Neural crest cell (in vitro differentiated cells): ENCODE measurements at regions not wholly inside any gene's neighbourhood (a gene's known extent, or its start where the extent isn't known, plus 50 kb on each side); places are given as distances from the start of the nearest gene placed in this dataset.

Experiments used
- DNase-seq: peaks from one replicate; pipeline ENCODE4 v3.0.0; 2021; ENCODE audit warnings: low read depth, mixed read lengths, low spot score
- H3K27ac Mint-ChIP-seq: one replicate; pipeline ENCODE4 v1.8.0; 2021; ENCODE audit warnings: mild to moderate bottlenecking, mixed read lengths; ENCODE audit not compliant: unreplicated experiment
- H3K27me3 Mint-ChIP-seq: 2 replicates; pipeline ENCODE4 v1.8.0; 2021; ENCODE audit warnings: low read depth, mild to moderate bottlenecking, mixed read lengths
- H3K36me3 Mint-ChIP-seq: 2 replicates; pipeline ENCODE4 v1.8.0; 2021; ENCODE audit warnings: low read depth, mild to moderate bottlenecking, mixed read lengths
- H3K4me1 Mint-ChIP-seq: 2 replicates; pipeline ENCODE4 v1.8.0; 2021; ENCODE audit warnings: mixed read lengths
- H3K4me3 Mint-ChIP-seq: one replicate; pipeline ENCODE4 v1.8.0; 2021; ENCODE audit warnings: mild to moderate bottlenecking, mixed read lengths
- H3K9me3 Mint-ChIP-seq: 2 replicates; pipeline ENCODE4 v1.8.0; 2021; ENCODE audit warnings: mixed read lengths
- CTCF ChIP-seq: fragments of 200-600 bp; sonication (generic); conservative IDR thresholded peaks from 2 replicates; pipeline ENCODE4 v1.5.0; 2021; ENCODE audit warnings: antibody characterized with exemption, mild to moderate bottlenecking

GRCh38 chr7:16359216-16359615 is 62.1 kb downstream of the CRPPA start:
- Mint-ChIP-seq H3K9me3 (peaks cover 3% of the 10 kb centered on the region), H3K36me3 (no peaks in the 10 kb centered on the region), H3K27me3 (no peaks in the 10 kb centered on the region), H3K27ac (no peak overlapping the region), H3K4me3 (no peak overlapping the region), H3K4me1 (peaks cover 4% of the 10 kb centered on the region)
- TF ChIP-seq CTCF, result no peak
- DNase-seq, result no peak

DNA sequence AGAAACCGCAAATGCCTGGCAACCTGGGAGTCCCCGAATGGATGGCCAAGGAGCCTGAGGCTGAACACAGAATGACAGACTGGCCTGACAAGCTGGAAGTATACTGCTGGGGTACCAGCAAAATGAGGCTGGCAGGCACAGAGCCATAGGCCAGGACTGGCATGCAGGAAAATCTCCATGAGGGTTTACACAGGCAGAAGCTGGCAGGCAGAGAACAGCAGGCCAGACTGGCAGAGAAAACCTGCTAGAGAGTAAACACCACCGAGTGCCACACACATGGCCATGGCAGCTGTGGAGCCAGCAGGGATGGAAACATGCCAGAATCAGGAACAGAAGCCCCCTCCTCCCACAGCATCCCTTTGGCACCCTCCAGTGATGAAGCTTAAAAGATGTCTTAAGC is 63.4 kb downstream of the CRPPA start:
- Mint-ChIP-seq H3K4me3 (no peak overlapping the region), H3K9me3 (peaks cover 3% of the 10 kb centered on the region), H3K4me1 (peaks cover 4% of the 10 kb centered on the region), H3K36me3 (no peaks in the 10 kb centered on the region), H3K27me3 (no peaks in the 10 kb centered on the region), H3K27ac (no peak overlapping the region)
- no peak for TF ChIP-seq CTCF
- DNase-seq, result no peak

- Mint-ChIP-seq H3K27ac (no peak overlapping the region), H3K9me3 (peaks cover 3% of the 10 kb centered on the region), H3K4me1 (peaks cover 4% of the 10 kb centered on the region), H3K27me3 (no peaks in the 10 kb centered on the region), H3K36me3 (no peaks in the 10 kb centered on the region), H3K4me3 (no peak overlapping the region)
- TF ChIP-seq CTCF, result no peak
- DNase-seq, result no peak
Measured at GRCh38 chr7:16357474-16357873, 63.9 kb downstream of the CRPPA start.

GRCh38 chr7:16356301-16356958 is 64.9 kb downstream of the CRPPA start:
- peak overlapping the region; percentile 0 for H3K27ac Mint-ChIP-seq
- H3K36me3 Mint-ChIP-seq, result no peaks in the 10 kb centered on the region
- no peak for TF ChIP-seq CTCF
- H3K9me3 Mint-ChIP-seq, result peaks cover 2% of the 10 kb centered on the region
- H3K4me1 Mint-ChIP-seq, result peaks cover 4% of the 10 kb centered on the region
- H3K27me3 Mint-ChIP-seq, result no peaks in the 10 kb centered on the region
- no peak overlapping the region for H3K4me3 Mint-ChIP-seq
- DNase-seq, result no peak

- Mint-ChIP-seq H3K27me3 (no peaks in the 10 kb centered on the region), H3K9me3 (peaks cover 4% of the 10 kb centered on the region), H3K36me3 (peaks cover 3% of the 10 kb centered on the region), H3K4me3 (no peak overlapping the region), H3K4me1 (peaks cover 4% of the 10 kb centered on the region), H3K27ac (no peak overlapping the region)
- TF ChIP-seq CTCF, result no peak
- no peak for DNase-seq
Measured at GRCh38 chr7:16354573-16354972, 66.8 kb downstream of the CRPPA start.

DNA sequence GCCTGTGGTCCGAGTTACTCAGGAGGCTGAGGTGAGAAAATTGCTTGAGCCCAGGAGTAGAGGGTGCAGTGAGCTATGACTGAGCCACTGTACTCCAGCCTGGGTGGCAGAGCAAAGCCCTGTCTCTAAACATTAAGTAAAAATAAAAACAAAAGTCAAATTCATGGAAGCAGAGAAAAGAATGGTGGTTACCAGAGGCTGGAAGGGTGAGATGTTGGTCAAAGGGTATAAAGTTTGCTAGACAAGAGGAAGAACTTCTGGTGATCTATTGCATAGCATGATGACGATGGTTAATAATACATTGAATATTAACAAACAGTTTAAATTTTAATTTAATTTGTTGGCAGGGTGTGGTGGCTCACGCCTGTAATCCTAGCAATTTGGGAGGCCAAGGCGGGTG is 68.1 kb downstream of the CRPPA start:
- TF ChIP-seq CTCF, result no peak
- peaks cover 4% of the 10 kb centered on the region for H3K9me3 Mint-ChIP-seq
- DNase-seq, result no peak
- peaks cover 7% of the 10 kb centered on the region for H3K4me1 Mint-ChIP-seq
- no peaks in the 10 kb centered on the region for H3K27me3 Mint-ChIP-seq
- H3K27ac Mint-ChIP-seq, result no peak overlapping the region
- peaks cover 3% of the 10 kb centered on the region for H3K36me3 Mint-ChIP-seq
- H3K4me3 Mint-ChIP-seq, result no peak overlapping the region
